ENCODE measurements at regions not wholly inside any gene's neighbourhood (a gene's known extent, or its start where the extent isn't known, plus 50 kb on each side); places are given as distances from the start of the nearest gene placed in this dataset.

DNA sequence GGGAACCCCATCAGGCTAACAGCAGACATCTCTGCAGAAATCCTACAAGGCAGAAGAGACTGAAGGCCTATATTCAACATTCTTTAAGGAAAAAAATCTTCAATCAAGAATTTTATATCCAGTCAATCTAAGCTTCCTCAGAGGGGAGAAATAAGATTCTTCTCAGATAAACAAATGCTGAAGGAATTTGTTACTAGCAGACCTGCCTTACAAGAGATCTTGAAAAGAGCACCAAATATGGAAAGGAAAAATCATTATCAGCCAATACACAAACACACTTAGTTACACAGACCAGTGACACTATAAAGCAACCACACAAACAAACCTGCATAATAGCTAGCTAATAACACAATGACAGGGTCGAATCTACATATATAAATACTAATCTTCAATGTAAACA lies 96.5 kb downstream of the SUCLG1 start:
- TF ChIP-seq, protein P1, sequence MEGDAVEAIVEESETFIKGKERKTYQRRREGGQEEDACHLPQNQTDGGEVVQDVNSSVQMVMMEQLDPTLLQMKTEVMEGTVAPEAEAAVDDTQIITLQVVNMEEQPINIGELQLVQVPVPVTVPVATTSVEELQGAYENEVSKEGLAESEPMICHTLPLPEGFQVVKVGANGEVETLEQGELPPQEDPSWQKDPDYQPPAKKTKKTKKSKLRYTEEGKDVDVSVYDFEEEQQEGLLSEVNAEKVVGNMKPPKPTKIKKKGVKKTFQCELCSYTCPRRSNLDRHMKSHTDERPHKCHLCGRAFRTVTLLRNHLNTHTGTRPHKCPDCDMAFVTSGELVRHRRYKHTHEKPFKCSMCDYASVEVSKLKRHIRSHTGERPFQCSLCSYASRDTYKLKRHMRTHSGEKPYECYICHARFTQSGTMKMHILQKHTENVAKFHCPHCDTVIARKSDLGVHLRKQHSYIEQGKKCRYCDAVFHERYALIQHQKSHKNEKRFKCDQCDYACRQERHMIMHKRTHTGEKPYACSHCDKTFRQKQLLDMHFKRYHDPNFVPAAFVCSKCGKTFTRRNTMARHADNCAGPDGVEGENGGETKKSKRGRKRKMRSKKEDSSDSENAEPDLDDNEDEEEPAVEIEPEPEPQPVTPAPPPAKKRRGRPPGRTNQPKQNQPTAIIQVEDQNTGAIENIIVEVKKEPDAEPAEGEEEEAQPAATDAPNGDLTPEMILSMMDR (IDR thresholded peaks at IDR 0.05), result no peak
- no peak for TF ChIP-seq POLR2A (IDR thresholded peaks at IDR 0.05)

Measured in heart left ventricle (tissue), 13 donors.